ENCODE measurements at regions not wholly inside any gene's neighbourhood (a gene's known extent, or its start where the extent isn't known, plus 50 kb on each side); places are given as distances from the start of the nearest gene placed in this dataset.
"Not testable (repeated sequence)": the region's sequence is repeated elsewhere in the genome, so short reads cannot be mapped to it uniquely, and the experiment has no call there.

DNA sequence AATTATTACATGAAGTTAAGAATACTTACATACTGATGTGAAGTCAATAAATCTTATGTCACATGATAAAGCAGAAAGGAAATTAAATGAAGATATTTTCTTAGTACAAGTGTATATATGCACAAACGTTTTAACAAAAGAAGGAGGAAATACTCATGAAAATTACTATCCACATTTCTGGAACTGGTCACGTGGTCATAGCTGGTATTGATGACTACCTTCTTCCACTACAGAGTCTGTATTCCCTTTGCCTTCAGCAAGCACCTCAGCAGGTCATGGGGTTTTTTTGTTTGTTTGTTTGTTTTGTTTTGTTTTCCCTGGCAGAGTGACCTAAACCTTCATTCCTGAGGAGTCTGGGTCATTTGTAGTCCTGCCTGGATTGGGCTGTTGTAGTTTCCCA, 174.9 kb upstream of the BANK1 start:
- Histone ChIP-seq H4K20me1 (ENCODE audit: control insufficient read depth, insufficient read depth, low read depth, low read length) (no peaks in the 10 kb centered on the region), H3K4me1 (ENCODE audit: control insufficient read depth, low read length) (no peaks in the 10 kb centered on the region), H3K27me3 (ENCODE audit: control insufficient read depth, low read length) (no peaks in the 10 kb centered on the region), H3K9me3 (ENCODE audit: control insufficient read depth, insufficient read depth, low read length) (no peaks in the 10 kb centered on the region), H3K79me2 (ENCODE audit: control insufficient read depth, low read length) (no peaks in the 10 kb centered on the region), H3K4me3 (ENCODE audit: low read length) (no peak overlapping the region), H3K4me2 (ENCODE audit: low read length) (no peak overlapping the region), H3F3A (ENCODE audit: control insufficient read depth, insufficient read depth) (no peaks in the 10 kb centered on the region), H3K9me2 (replicated peaks; ENCODE audit: control insufficient read depth, low read length) (no peaks in the 10 kb centered on the region), H3K27ac (ENCODE audit: low read depth, low read length) (no peak overlapping the region), H3K36me3 (ENCODE audit: control insufficient read depth, low read length) (no peaks in the 10 kb centered on the region)
- TF ChIP-seq, protein P1, sequence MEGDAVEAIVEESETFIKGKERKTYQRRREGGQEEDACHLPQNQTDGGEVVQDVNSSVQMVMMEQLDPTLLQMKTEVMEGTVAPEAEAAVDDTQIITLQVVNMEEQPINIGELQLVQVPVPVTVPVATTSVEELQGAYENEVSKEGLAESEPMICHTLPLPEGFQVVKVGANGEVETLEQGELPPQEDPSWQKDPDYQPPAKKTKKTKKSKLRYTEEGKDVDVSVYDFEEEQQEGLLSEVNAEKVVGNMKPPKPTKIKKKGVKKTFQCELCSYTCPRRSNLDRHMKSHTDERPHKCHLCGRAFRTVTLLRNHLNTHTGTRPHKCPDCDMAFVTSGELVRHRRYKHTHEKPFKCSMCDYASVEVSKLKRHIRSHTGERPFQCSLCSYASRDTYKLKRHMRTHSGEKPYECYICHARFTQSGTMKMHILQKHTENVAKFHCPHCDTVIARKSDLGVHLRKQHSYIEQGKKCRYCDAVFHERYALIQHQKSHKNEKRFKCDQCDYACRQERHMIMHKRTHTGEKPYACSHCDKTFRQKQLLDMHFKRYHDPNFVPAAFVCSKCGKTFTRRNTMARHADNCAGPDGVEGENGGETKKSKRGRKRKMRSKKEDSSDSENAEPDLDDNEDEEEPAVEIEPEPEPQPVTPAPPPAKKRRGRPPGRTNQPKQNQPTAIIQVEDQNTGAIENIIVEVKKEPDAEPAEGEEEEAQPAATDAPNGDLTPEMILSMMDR (IDR thresholded peaks at IDR 0.05; ENCODE audit: low read depth, low read length, poor library complexity, severe bottlenecking) = no peak
- TF ChIP-seq EZH2phosphoT487 (IDR thresholded peaks at IDR 0.05; ENCODE audit: borderline replicate concordance, low read length) = no peak

DNA sequence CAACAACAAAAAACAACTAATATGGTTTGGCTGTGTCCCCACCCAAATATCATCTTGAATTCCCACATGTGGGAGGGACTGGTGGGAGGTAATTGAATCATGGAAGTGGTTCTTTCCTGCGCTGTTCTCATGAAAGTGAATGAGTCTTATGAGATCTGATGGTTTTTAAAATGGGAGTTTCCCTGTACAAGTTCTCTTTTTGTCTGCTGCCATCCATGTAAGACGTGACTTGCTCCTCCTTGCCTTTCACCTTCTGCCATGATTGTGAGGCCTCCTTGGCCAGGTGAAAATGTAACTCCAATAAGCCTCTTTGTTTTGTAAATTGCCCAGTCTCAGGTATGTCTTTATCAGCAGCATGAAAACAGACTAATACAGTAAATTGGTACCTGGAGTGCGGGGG, 183.5 kb upstream of the BANK1 start:
- not testable (repeated sequence) for H3F3A ChIP-seq (ENCODE audit: control insufficient read depth, insufficient read depth); H4K20me1 ChIP-seq (ENCODE audit: control insufficient read depth, insufficient read depth, low read depth, low read length); H3K27ac ChIP-seq (ENCODE audit: low read depth, low read length); H3K4me3 ChIP-seq (ENCODE audit: low read length); H3K4me2 ChIP-seq (ENCODE audit: low read length); H3K79me2 ChIP-seq (ENCODE audit: control insufficient read depth, low read length); H3K9me3 ChIP-seq (ENCODE audit: control insufficient read depth, insufficient read depth, low read length); H3K36me3 ChIP-seq (ENCODE audit: control insufficient read depth, low read length); H3K27me3 ChIP-seq (ENCODE audit: control insufficient read depth, low read length); H3K4me1 ChIP-seq (ENCODE audit: control insufficient read depth, low read length); H3K9me2 ChIP-seq (replicated peaks; ENCODE audit: control insufficient read depth, low read length)

DNA sequence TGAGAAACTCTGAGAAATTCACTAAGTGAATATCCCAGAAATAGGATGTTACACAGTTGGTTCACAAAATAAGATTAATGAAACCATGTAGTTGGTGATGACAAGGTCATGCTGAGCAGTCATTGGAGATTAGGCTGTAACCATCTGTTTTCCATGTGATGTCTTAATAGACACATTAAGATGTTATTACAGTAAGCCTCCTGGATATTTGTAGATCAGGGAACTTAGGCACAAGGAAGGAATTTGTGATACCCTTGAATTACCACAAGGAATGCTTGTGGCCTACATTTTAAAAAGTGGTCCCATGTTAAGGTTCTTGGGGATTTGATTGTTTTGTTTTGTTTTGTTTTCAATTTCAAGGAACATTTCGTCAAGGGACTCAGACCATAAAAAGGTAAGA, 185.6 kb upstream of the BANK1 start:
- no peaks in the 10 kb centered on the region for H3F3A ChIP-seq (ENCODE audit: control insufficient read depth, insufficient read depth)
- no peaks in the 10 kb centered on the region for H3K9me3 ChIP-seq (ENCODE audit: control insufficient read depth, insufficient read depth, low read length)
- TF ChIP-seq, protein P1 (IDR thresholded peaks at IDR 0.05; ENCODE audit: low read depth, low read length, poor library complexity, severe bottlenecking) = no peak
- no peak for TF ChIP-seq EZH2phosphoT487 (IDR thresholded peaks at IDR 0.05; ENCODE audit: borderline replicate concordance, low read length)
- no peaks in the 10 kb centered on the region for H4K20me1 ChIP-seq (ENCODE audit: control insufficient read depth, insufficient read depth, low read depth, low read length)
- H3K27ac ChIP-seq (ENCODE audit: low read depth, low read length) = no peak overlapping the region
- H3K36me3 ChIP-seq (ENCODE audit: control insufficient read depth, low read length) = no peaks in the 10 kb centered on the region
- H3K4me1 ChIP-seq (ENCODE audit: control insufficient read depth, low read length) = no peaks in the 10 kb centered on the region
- H3K4me3 ChIP-seq (ENCODE audit: low read length) = no peak overlapping the region
- H3K27me3 ChIP-seq (ENCODE audit: control insufficient read depth, low read length) = no peaks in the 10 kb centered on the region
- H3K79me2 ChIP-seq (ENCODE audit: control insufficient read depth, low read length) = no peaks in the 10 kb centered on the region
- H3K9me2 ChIP-seq (replicated peaks; ENCODE audit: control insufficient read depth, low read length) = no peaks in the 10 kb centered on the region
- H3K4me2 ChIP-seq (ENCODE audit: low read length) = no peak overlapping the region

DNA sequence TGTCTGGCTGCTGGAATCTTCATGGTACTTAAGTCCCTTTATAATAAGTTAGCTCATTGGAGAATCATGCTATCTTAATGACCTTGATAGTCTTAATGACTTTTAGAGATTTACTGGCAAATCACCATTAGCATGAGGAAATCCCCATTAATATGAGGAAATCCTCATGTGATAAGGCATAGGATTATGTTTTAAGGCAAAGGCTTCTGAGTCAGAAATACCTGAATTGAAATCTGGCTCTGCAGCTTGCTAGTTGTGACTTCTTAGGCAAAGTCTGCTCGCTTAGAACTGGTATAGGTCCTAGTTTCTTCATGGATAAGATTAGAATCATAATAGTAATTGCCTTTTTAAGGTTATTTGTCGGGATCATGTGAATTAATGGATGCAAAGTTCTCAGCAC, 190.2 kb upstream of the BANK1 start:
- no peak for TF ChIP-seq EZH2phosphoT487 (IDR thresholded peaks at IDR 0.05; ENCODE audit: borderline replicate concordance, low read length)
- TF ChIP-seq, protein P1 (IDR thresholded peaks at IDR 0.05; ENCODE audit: low read depth, low read length, poor library complexity, severe bottlenecking) = no peak
- H3K9me3 ChIP-seq (ENCODE audit: control insufficient read depth, insufficient read depth, low read length) = no peaks in the 10 kb centered on the region
- no peaks in the 10 kb centered on the region for H3K9me2 ChIP-seq (replicated peaks; ENCODE audit: control insufficient read depth, low read length)
- H3F3A ChIP-seq (ENCODE audit: control insufficient read depth, insufficient read depth) = 0 out of 2 replicates have a peak, but pooled peaks cover 2% of the 10 kb centered on the region
- H3K4me2 ChIP-seq (ENCODE audit: low read length) = no peak overlapping the region
- H3K27ac ChIP-seq (ENCODE audit: low read depth, low read length) = no peak overlapping the region
- no peak overlapping the region for H3K4me3 ChIP-seq (ENCODE audit: low read length)
- no peaks in the 10 kb centered on the region for H3K27me3 ChIP-seq (ENCODE audit: control insufficient read depth, low read length)
- no peaks in the 10 kb centered on the region for H3K36me3 ChIP-seq (ENCODE audit: control insufficient read depth, low read length)
- H3K79me2 ChIP-seq (ENCODE audit: control insufficient read depth, low read length) = no peaks in the 10 kb centered on the region
- peaks cover 20% of the 10 kb centered on the region for H3K4me1 ChIP-seq (ENCODE audit: control insufficient read depth, low read length)
- no peaks in the 10 kb centered on the region for H4K20me1 ChIP-seq (ENCODE audit: control insufficient read depth, insufficient read depth, low read depth, low read length)
